ENCODE measurements at regions not wholly inside any gene's neighbourhood (a gene's known extent, or its start where the extent isn't known, plus 50 kb on each side); places are given as distances from the start of the nearest gene placed in this dataset.

- no peak for TF ChIP-seq TAF1 (IDR thresholded peaks at IDR 0.05; ENCODE audit: borderline replicate concordance, low read depth, low read length)
- TF ChIP-seq POLR2A (IDR thresholded peaks at IDR 0.05; ENCODE audit: low read depth, low read length): no peak
Measured at GRCh38 chr1:56227886-56228285, 351.5 kb downstream of the PLPP3 start.
